ENCODE measurements at regions not wholly inside any gene's neighbourhood (a gene's known extent, or its start where the extent isn't known, plus 50 kb on each side); places are given as distances from the start of the nearest gene placed in this dataset.

DNA sequence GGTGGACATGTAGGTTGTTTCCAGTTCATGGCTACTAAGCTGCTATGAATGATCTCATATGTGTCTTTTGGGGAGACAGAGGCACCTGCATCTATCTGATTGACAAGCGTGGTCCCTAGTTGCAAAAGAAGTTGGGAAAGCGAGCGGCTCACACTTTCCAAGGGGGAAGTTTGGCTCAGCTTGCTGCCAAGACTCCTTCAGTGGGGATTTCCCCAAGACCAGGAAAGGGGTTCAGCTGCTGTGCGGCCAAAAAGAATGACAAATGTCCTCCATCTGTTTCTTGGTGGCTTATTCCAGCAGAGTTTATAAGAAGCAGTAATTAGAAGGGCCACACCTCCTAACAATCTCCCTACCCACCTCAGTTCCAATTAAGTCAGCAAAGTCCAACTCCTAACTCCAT lies 128.5 kb upstream of the GALNT2 start:
- DNase-seq = no peak

DNA sequence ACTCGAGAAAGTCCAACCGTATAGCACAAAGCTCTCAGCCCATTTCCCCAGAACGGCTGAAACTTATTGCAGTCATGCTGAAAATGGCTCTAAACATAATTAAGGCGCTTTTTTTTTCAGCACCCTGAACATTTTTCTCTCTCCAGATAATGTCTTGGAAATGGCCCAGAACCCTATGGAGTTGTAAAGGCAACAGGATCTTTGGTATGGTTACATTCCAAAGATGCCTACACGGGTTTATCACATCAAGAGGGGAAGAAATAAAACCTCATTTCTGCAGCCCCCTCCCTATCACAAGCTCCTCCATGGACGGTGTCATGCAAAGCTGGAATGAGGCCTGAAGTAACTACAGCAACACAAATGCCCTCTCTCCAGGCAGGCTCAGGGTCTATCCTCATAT lies 126.4 kb upstream of the GALNT2 start:
- no peak for DNase-seq

DNA sequence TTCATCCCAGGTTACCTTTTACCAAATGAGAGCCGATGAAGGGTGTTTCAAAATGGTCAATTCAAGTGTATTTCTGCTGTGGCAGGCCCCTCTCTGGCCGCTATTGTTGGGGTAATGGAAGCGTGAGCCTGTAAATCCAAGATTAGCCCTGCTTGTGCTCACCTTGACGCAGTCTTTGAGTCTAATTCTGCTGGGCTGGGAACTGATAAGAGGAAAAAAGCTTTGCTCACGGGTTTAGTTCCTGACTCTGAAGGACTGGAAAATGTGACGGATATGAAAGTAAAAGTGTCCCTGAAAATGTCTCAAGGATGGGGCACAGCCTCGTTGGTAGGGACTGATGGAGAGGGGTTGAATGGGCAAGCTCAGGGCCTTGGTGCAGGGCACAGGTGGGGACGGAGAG lies 125.9 kb upstream of the GALNT2 start:
- DNase-seq = no peak

DNA sequence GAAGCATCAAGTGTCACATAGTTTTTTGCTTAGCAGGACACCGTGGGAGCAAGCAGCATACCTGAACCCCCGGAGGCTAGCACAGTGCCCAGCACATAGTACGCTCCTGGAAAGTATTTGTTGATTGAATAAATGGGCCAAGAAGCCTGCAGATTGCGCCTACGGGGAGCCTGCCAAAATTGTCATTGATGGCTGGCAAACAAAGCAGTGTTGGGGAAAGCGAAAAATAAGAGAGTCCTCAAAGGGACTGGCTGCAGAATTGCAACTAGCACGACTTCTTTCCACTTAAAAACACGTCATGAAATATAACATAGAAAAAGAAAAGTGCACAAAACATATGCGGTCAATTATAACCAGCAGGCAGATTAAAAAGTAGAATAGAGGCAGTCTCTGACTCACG lies 125.2 kb upstream of the GALNT2 start:
- no peak for DNase-seq

DNA sequence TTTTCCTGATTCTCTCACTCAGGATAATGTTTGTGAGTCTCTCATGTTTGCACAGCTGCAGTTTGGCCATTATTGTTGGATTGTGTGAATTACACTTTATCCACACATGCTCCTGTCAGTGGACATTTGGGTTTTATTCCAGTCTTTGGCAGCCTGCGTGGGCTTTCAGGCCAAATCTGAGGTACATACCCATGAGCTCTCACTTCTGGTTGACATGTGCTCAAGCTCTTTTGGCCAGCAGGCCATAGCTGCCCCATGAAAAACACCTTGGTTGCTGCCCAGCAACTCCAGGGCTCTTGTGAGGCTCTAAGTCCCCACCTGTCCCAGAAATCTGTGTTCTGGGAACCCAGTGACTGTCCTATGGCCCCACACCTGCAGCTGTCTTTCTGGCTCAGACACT lies 124.5 kb upstream of the GALNT2 start:
- no peak for DNase-seq

DNA sequence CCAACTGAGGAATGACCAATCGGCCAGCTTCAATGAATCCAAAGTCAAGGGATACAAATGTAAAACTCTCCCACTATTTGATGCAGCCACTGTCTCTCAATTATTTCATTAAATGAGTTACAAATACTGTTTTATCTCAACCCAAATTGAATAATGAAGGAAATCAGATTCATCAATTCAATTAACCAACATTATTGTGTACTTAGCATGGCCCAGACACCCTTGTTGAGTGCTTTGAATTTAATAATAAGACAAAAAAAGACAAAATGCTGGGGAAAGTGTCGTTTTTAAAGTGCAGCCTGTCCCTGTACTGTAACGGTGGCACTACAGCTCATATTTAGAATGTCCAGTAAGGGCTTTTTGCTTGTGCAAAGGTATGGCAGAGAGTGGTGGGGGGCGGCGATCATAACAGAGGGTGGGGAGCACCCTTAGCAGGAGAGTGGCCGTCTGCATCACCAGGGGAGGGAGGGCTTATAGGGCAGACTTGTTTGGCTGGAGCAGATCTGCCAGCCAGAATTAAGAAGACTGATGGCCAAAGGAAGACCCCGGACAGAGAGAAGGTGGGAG lies 123.8 kb upstream of the GALNT2 start:
- DNase-seq = no peak

DNA sequence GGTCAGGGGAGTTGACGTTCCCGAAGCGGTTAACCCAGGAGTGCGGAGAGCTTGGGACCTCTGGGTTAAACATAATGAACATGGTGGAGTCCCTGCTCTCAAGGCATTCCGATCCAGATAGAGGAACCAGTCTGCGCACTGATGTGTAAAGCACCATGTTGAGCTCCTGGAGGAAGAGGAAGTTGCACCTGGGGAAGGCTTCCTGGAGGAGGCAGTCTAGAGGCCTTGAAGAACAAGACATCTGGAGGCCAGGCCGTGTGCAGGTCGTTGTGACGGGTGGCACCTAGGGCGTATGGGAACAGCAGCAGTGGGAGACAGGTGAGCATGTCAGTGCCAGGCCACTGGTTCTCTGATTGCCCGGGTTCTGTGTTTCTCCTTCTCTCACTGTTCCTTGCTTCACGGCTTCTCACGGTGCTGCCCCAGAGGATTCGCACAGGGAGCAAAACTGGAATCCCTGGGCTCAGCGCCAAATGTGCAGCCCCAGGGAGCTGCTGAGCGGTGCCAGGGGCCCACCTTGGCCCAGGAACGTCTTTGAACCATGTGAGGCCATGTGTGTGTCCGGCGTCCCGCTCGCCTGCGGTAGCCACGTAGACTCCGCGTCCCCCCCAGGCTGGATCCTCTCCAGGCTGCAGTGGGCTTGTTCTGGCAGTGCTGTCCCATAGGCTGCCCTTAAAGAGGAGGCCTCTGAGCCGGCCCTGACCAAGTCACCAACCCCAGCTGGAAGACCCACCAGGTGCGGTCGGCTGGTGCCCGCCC lies 122.9 kb upstream of the GALNT2 start:
- no peak for DNase-seq

DNA sequence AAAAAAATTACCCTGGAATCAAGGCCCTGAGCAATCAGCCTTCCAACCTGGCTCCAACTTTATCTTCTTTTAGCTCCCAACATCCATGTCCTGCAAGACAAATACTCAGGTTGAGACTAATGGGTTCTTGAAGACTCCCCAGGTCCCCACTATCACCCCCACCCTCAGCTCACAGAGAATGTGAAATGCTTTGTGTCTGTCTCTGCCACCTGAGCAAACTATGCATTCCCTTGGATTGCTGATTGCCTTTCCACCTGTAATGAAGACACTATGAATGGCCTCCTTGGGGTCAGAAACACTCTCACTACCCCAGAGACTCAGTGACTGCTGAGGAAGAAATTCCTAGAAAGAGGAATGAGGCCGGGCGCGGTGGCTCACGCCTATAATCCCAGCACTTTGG lies 121.2 kb upstream of the GALNT2 start:
- DNase-seq = no peak

DNA sequence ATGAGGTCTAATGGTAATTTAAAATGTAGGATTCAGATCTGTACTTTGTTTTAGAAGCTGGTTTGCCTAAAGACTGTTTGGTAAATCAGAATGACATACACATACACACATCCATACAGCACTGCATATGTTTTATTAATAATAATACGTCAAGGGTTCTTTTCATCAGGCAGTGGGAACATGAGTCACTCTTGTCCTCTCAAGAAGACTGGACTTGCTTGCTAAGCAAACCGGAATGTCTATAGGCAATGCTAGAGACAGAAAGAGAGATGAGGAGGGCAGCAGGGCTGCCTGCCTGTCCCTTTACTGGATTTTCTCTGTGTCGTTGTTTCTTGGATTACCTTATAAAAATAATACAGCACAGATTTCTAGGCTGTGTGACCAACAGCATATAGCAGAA lies 119.1 kb upstream of the GALNT2 start:
- DNase-seq = no peak

DNA sequence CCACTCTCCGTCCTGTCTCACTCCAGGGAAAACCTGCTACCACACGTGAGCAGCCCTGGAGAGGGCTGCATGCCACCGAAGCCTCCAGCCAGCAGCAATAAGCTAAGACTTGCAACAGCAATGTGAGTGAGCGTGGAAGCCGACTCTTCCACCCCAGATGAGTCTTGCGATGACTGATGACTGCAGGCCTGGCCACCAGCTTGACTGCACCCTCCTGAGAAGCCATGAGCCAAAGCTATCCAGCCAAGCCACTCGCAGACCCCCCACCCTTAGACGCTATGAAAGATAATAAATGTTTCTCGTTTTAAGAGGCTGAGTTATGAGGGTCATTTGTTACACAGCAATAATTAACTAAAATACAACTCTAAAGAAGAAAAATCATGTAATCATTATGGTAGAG lies 118.6 kb upstream of the GALNT2 start:
- DNase-seq = no peak

DNA sequence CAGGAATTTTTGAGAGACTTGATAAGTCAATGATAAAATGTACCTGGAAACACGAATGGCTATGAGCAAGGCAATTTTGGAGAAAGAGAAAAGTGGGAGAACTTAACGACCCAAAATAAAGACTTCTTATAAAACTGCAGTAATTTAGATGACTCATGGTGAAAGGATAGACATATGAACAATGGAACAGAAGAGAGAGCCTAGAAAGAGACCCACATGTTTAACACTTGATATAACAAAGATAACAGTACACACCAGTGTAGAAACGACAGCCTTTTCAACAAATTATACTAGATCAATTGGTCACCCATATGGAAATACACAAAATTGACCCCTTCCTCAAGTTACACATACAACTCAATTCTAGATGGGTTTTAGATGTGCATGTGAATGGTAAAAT lies 117.5 kb upstream of the GALNT2 start:
- no peak for DNase-seq

DNA sequence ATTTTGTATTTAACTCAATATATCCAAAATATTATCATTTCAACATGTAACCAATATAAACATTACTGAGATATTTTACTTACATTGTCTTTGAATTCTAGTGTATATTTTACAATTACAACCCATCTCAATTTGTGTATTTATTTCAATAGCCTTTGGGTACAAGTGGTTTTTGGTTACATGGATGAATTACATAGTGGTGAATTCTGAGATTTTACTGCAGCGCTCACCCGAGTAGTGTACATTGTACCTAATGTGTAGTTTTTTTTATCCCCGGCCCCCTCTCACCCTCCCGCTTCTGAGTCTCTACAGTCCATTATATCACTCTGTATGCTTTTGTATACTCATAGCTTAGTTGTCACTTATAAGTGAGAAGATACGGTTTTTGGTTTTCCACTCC lies 117.0 kb upstream of the GALNT2 start:
- no peak for DNase-seq

DNA sequence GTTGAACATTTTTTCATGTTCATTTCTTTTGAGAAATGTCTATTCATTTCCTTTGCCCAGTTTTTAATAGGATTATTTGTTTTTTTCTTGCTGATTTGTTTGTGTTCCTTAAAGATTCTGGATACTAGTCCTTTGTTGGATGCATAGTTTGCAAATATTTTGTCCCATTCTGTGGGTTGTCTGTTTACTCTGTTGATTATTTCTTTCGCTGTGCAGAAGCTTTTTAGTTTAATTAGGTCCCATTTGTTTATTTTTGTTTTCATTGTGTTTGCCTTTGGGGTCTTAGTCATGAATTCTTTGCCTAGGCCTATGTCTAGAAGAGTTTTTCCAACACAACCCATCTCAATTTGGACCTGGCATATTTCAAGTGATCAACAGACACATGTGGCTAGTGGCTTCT lies 116.1 kb upstream of the GALNT2 start:
- no peak for DNase-seq

DNA sequence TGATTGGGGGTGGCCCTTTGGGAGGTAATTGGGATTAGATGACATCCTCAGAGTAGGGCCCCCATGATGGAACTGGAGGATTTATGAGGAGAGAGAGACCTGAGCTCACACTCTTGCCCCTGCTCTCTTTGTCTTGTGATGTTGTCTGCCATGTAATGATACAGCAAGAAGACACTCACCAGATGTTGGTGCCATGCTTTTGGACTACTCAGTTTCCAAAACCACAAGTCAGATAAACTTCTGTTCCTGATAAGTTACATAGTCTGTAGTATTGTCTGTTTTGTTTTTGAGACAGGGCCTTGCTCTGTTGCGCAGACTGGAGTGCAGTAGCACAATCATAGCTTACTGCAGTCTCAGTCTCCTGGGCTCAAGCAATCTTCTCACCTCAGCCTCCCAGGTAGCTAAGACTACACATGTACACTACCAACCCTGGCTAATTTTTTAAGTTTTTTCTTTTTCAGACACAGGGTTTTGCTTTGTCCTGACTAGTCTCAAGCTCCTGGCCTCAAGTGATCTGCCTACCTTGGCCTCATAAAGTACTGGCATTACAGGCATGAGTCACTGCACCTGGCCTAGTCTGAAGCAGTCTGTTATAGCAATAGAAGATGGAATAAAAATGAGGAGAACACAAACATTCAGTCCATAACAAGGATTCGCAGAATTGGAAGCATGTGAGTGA lies 115.0 kb upstream of the GALNT2 start:
- DNase-seq = no peak

DNA sequence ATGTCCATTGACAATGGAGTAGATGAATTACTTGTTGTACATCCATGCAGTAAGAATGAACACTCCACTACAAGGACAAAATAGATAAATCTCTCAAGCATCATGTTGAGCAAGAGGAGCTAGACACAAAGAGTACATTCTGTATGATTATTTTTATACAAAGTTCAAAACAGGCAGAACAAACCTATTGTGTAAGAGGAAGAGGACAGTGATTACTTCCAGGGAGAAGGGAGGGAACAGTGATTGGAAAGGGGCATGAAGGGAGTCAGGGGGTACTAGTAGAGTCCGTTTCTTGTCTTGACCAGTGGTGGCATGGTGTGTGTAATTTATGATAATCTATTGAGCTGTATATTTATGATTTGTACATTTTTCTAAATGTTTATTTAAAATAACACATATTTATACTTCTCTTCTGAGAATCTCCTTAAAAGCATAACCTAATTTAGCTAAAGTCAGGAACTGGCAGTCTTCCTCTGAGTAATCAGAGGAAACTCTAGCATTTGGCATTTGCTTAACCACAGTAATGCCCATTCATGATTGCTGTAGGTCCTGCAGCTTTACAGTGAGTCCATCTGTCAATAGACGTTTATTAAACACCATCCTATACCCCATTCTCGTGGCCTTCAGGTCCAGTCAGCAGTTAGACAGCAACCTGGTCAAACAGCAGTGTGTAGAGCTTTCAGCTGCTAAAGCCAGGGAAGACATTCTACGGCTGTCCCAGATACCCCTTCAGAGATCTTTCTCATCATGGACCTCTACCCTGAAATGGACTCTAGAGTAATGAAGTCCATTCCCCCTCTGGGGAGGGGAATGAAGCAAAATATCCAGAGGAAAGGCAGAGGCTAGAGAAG lies 114.1 kb upstream of the GALNT2 start:
- no peak for DNase-seq

DNA sequence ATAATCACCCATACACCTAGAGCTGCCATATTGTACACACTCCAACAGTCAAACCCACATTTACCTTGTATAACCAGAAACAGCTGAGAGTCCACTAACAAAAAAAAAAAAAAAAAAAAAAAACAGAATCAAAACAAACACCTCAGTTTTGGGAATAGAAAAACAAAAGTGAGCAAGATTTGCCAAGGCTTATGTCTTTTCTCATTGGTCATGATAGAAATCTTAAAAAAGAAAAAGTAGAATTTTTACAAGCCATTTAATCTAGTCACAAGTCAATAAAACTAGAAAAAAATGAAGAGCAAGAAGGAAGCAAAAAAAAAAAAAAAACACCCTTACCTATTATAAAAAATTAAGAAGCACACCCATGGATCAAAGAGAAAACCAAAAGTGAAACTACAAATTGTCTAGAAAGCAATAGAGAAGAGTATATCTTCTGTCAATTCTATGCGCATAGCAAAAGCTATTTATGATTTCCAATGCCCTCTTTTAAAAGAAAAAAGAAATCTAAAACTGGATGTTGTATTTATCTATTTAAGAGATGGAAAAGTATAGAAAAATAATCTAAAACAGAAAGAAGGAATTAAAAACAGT lies 113.2 kb upstream of the GALNT2 start:
- no peak for DNase-seq

DNA sequence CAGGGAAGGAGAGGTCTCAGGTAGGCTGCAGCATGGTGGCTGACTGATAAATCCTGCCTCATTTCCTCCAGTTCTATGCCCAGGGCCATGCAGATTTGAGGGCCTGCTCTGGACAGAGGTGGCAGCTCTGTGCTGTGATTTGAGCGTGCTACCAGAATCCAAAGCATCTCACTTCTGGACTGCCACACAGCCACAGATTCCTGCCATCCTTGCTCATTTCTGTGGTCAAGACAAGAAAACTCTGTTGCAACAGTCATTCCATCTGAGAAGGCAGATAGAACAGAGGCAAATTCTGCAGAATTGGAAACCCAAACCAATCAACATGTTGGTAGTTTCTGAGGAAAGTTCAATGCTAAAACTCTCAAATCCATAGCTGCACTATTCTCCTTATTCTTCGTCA lies 102.8 kb upstream of the GALNT2 start:
- DNase-seq = no peak

DNA sequence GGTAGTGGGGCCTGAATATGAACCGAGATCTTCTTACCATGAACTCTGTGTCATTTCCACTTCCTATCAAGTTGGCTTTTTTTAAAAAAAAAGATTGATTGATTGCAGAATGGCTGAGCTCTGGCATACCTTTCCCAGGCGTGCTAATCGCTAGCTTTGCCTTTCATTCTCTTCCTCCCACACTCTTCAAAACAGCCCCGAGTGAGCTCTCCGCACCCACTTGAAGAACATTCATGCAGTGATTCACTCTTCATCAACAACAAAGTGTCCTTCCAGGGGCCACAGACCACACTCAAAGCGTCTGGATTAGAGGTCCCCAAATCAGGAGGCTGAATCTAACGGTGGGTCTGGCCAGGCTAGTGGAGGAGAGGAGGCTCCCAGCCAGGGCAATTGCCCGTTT lies 96.3 kb upstream of the GALNT2 start:
- no peak for DNase-seq

DNA sequence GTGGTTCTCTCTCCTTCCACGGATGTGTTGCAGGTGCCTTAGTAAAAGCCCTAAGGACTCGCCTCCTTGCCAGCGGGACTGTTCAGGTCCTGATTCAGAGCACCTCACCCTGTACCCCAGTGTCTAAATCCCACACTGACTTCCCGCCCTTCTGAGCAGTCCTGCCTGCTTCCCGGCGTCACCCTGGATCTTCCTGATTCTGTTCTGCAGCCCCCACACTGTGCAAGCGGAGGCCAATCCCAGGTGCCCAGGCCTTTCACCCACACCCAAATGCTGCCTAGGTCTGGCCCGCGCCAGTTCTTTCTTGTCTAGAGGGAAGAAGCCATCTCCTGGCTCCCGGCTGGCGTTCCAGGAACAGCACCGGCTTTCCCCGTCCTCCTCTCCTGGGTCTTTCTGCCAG lies 95.9 kb upstream of the GALNT2 start:
- DNase-seq = no peak

DNA sequence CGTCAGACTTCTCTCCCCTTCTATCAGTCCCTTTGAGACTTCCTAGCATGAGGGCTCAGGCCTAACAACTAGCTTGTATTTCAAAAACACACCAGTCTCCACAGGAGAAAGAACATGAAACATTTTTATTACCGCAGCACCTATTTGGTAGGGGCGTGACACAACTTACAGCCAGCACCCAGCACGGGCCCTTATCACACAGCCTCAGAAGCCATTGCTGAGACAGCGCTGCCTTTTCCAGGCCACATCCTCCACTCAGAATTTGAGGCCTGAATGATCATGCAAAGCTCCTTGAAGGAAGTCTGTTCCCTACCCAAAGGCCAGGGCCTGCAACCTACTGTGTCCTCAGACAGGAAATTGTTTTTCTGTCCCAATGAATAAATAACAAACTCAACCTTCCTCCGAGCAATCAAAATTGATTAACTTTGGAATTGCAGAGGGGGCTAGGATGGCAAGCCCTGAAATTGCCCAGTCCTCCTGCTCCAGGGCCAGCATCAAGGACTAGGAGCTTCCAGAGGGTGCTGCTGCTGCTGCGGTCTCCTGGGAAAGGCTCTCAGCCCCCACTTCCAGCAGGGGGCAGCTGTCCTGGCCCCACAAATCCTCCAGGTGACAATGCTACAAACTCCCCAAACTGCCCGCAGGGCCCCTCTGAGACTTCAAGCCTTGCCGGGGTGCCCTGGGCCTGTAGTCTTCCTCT lies 94.3 kb upstream of the GALNT2 start:
- no peak for DNase-seq

DNA sequence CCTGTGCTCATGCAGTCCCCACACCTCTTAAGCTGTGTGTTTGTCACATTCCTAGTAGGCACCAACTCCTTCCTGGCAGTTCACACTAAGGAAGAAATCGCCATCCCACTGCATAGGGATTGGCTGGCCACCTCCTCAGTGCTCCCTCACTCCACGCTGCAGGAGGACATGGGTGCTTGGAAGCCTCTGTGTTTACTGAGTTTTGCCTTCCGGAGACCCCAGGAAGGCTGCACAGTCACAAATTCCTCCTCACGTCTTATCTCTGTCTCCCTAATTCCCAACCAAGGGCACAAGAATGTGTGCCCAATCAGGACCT lies 93.8 kb upstream of the GALNT2 start:
- DNase-seq = no peak

DNA sequence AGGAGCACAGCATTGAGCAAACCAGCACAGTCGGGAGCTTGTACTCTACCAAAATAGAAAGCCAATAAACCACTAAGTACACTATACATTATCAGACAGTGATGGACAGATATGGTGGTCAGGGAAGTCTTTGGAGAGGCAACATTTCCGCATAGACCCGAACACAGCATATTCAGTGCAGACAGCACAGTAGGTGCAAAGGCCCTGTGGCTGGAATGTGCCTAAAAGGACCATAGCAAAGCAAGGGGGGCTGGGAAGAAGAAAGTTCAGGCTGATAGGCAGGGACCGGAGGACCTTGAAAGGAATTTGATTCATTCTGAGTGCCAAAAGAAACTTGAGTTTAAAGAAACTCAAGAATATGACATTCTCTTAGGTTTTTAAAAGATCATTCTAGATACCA lies 92.0 kb upstream of the GALNT2 start:
- no peak for DNase-seq

DNA sequence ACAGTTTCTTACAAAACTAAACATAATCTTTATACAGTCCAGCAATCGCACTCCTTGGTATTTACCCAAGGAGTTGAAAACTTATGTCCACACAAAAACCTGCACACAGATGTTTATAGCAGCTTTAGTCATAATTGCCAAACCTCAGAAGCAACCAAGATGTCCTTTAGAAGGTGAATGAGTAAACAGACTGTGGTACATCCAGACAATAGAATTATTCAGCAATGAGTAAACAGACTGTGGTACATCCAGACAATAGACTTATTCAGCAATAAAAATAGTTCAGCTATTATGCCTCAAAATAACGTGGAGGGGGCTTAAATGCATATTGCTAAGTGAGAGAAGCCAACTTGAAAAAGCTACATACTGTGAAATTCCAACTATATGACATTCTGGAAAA lies 87.0 kb upstream of the GALNT2 start:
- DNase-seq = no peak

Data from NCI-H1694 (cell line).